SK-N-SH (cell line): ENCODE measurements at regions not wholly inside any gene's neighbourhood (a gene's known extent, or its start where the extent isn't known, plus 50 kb on each side); places are given as distances from the start of the nearest gene placed in this dataset.

Experiments used
- CTCF ChIA-PET: fragments of 300-600, 350-600 bp; formaldehyde crosslinking; extraction: SDS; loops from one replicate; lab custom pipeline; 2021; lab: Yijun Ruan, JAX
- POLR2A ChIA-PET: fragments of 350-600 bp; sonication (Branson Sonifier 250); formaldehyde crosslinking; extraction: SDS; loops from one replicate; lab custom pipeline; 2020; ENCODE audit warnings: antibody characterized with exemption, inconsistent platforms; lab: Yijun Ruan, JAX
- DNase-seq: peaks from one replicate; pipeline ENCODE4 v3.0.0; 2012
- H2AFZ ChIP-seq: fragments of 200-600 bp; sonication (generic); 2 replicates; pipeline ENCODE4 v1.8.1; 2016; ENCODE audit warnings: antibody characterized with exemption, mild to moderate bottlenecking, low read depth
- H3F3A ChIP-seq: fragments of 200-600 bp; sonication (generic); replicated peaks from 2 replicates; pipeline ENCODE3; 2016; ENCODE audit warnings: antibody characterized with exemption, mild to moderate bottlenecking; ENCODE audit not compliant: insufficient read depth
- H3K27ac ChIP-seq, 2 experiments: fragments of 200-500 bp in 1 of 2; fragments of 200-600 bp in 1 of 2; sonication (Bioruptor generic) in 1 of 2; sonication (generic), shearing (Covaris generic) in 1 of 2; 2 replicates each; pipeline versions ENCODE4 v1.5.1 to v1.6.1; 2014 to 2016; ENCODE audit warnings: low read depth in 2 of 2, inconsistent platforms in 1 of 2, low read length in 1 of 2, mild to moderate bottlenecking in 1 of 2, mixed read lengths in 1 of 2
- H3K27me3 ChIP-seq: fragments of 200-600 bp; sonication (generic), shearing (Covaris generic); 2 replicates; pipeline ENCODE4 v1.6.1; 2016; ENCODE audit warnings: mixed run types; ENCODE audit not compliant: insufficient read depth
- H3K36me3 ChIP-seq, 2 experiments: fragments of 200-500 bp in 1 of 2; fragments of 200-600 bp in 1 of 2; sonication (Bioruptor generic) in 1 of 2; sonication (generic) in 1 of 2; replicated peaks in 1 of 2; 2 replicates each; pipeline versions ENCODE3 to v1.5.1; 2014 to 2016; ENCODE audit warnings: low read length in 1 of 2, mild to moderate bottlenecking in 1 of 2; ENCODE audit not compliant: insufficient read depth in 2 of 2, control insufficient read depth in 1 of 2
- H3K4me1 ChIP-seq, 2 experiments: fragments of 200-500 bp in 1 of 2; fragments of 200-600 bp in 1 of 2; sonication (Bioruptor generic) in 1 of 2; sonication (generic), shearing (Covaris generic) in 1 of 2; 2 replicates each; pipeline versions ENCODE4 v1.5.1 to v1.6.1; 2014 to 2016; ENCODE audit warnings: low read depth in 1 of 2, low read length in 1 of 2, mixed run types in 1 of 2; ENCODE audit not compliant: insufficient read depth in 2 of 2, control insufficient read depth in 1 of 2
- H3K4me2 ChIP-seq: fragments of 200-600 bp; sonication (generic), shearing (Covaris generic); 2 replicates; pipeline ENCODE4 v1.6.1; 2017; ENCODE audit warnings: mixed run types
- H3K4me3 ChIP-seq, 2 experiments: fragments of 200-500 bp in 1 of 2; fragments of 200-600 bp in 1 of 2; sonication (Bioruptor generic) in 1 of 2; sonication (generic), shearing (Covaris generic) in 1 of 2; 2 replicates each; pipeline versions ENCODE4 v1.5.1 to v1.8.1; 2014 to 2016; ENCODE audit warnings: low read depth in 2 of 2, inconsistent platforms in 1 of 2, low read length in 1 of 2, mild to moderate bottlenecking in 1 of 2, mixed read lengths in 1 of 2, moderate library complexity in 1 of 2
- H3K79me2 ChIP-seq: fragments of 200-600 bp; sonication (generic); 2 replicates; pipeline ENCODE4 v1.8.1; 2017; ENCODE audit warnings: mild to moderate bottlenecking; ENCODE audit not compliant: insufficient read depth
- H3K9ac ChIP-seq: fragments of 200-600 bp; sonication (generic); 2 replicates; pipeline ENCODE4 v1.6.1; 2017; ENCODE audit warnings: mixed run types
- H3K9me2 ChIP-seq: fragments of 200-600 bp; sonication (generic); 2 replicates; pipeline ENCODE4 v1.6.1; 2017; ENCODE audit warnings: mixed run types
- H3K9me3 ChIP-seq: fragments of 200-600 bp; sonication (generic); 2 replicates; pipeline ENCODE4 v1.6.1; 2017; ENCODE audit warnings: mixed run types, mild to moderate bottlenecking, moderate library complexity
- H4K20me1 ChIP-seq: fragments of 200-600 bp; sonication (generic); 2 replicates; pipeline ENCODE4 v1.6.1; 2017; ENCODE audit warnings: mild to moderate bottlenecking, mixed run types; ENCODE audit not compliant: insufficient read depth
- CHD2 ChIP-seq: fragments of 150-350 bp; IDR thresholded peaks from 2 replicates; pipeline ENCODE4 v1.6.1; 2018; ENCODE audit warnings: low read length; ENCODE audit not compliant: partially characterized antibody
- ELF1 ChIP-seq: IDR thresholded peaks from 2 replicates; pipeline ENCODE4 v1.4.0; 2012
- EP300 ChIP-seq, 2 experiments: IDR thresholded peaks; 2 replicates each; pipeline versions ENCODE4 v1.4.0 to v1.6.1; 2012; ENCODE audit warnings: borderline replicate concordance in 1 of 2, low read depth in 1 of 2, low read length in 1 of 2
- GATA2 ChIP-seq: sonication (generic); formaldehyde crosslinking; IDR thresholded peaks from 2 replicates; pipeline ENCODE4 v1.5.0; 2020; ENCODE audit warnings: mild to moderate bottlenecking, missing genetic modification reagents
- MAX ChIP-seq: IDR thresholded peaks from 2 replicates; pipeline ENCODE4 v1.4.0; 2012; ENCODE audit warnings: low read depth
- MEF2A ChIP-seq: IDR thresholded peaks from 2 replicates; pipeline ENCODE4 v1.4.0; 2012; ENCODE audit warnings: low read depth, borderline replicate concordance
- NRF1 ChIP-seq: IDR thresholded peaks from 2 replicates; pipeline ENCODE4 v1.6.1; 2012; ENCODE audit warnings: low read depth, mild to moderate bottlenecking, low read length
- RAD21 ChIP-seq: IDR thresholded peaks from 2 replicates; pipeline ENCODE4 v1.6.1; 2012; ENCODE audit warnings: mild to moderate bottlenecking, low read length
- RFX5 ChIP-seq: IDR thresholded peaks from 2 replicates; pipeline ENCODE4 v1.6.1; 2012; ENCODE audit warnings: mild to moderate bottlenecking, improper control_type of control experiment, low read length
- SMC3 ChIP-seq: IDR thresholded peaks from 2 replicates; pipeline ENCODE4 v1.6.1; 2012; ENCODE audit warnings: low read depth, low read length, improper control_type of control experiment
- TCF12 ChIP-seq: IDR thresholded peaks from 2 replicates; pipeline ENCODE4 v1.4.0; 2012
- TEAD4 ChIP-seq: IDR thresholded peaks from 2 replicates; pipeline ENCODE4 v1.4.0; 2012; ENCODE audit warnings: mild to moderate bottlenecking, borderline replicate concordance; ENCODE audit not compliant: insufficient read depth
- USF2 ChIP-seq: fragments of 150-350 bp; IDR thresholded peaks from 2 replicates; pipeline ENCODE4 v1.6.1; 2017; ENCODE audit warnings: antibody characterized with exemption, low read length, low read depth, borderline replicate concordance
- YY1 ChIP-seq: IDR thresholded peaks from 2 replicates; pipeline ENCODE4 v1.4.0; 2012; ENCODE audit warnings: low read depth, mild to moderate bottlenecking
- WGBS: methylation state at CpG from one replicate; pipeline ENCODE4 v1.1.6; 2017; ENCODE audit warnings: low lambda C conversion rate; 5-methylcytosine and 5-hydroxymethylcytosine counted together
- TF ChIP-seq, protein P1 (sequence below): fragments of 150-350 bp; IDR thresholded peaks from 2 replicates; pipeline ENCODE4 v1.6.1; 2016; ENCODE audit warnings: mild to moderate bottlenecking, low read depth, low read length
- TF ChIP-seq, protein P2 (sequence below): IDR thresholded peaks from 2 replicates; pipeline ENCODE4; 2012

DNA sequence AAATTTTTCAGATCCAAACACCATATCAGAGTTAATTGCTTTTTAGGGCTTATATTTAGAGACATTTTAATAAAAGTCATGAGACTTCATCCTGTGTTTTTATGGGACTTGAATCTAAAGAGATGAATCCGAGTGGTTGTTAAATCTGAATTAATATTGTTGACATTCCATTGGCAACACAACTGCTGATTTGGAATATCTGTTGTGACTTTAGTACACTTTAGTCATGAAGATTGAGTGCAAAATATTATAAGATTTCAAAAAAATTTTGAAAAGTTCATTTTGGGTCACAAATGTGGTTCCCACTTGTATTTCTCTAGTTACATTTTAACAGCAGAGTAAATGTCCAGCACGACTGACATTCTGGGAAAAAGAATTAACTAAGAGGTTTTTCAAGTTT is 442.7 kb upstream of the HSF2 start:
- H3K79me2 ChIP-seq, result no peaks in the 10 kb centered on the region
- peaks cover 10% of the 10 kb centered on the region for H3F3A ChIP-seq
- CTCF ChIA-PET, result interaction anchor here (1.5 kb wide), 1 partner anchor 39 kb away, joined by 3 read pairs; no protein-coding TSS in a partner anchor
- 67% methylated on average over 2 of the region's 2 CpGs for WGBS
- H2AFZ ChIP-seq, result no peak overlapping the region
- H3K27ac ChIP-seq, result no peak overlapping the region
- no peaks in the 10 kb centered on the region for H3K9me3 ChIP-seq
- no peaks in the 10 kb centered on the region for H3K27me3 ChIP-seq
- TF ChIP-seq, protein P1, sequence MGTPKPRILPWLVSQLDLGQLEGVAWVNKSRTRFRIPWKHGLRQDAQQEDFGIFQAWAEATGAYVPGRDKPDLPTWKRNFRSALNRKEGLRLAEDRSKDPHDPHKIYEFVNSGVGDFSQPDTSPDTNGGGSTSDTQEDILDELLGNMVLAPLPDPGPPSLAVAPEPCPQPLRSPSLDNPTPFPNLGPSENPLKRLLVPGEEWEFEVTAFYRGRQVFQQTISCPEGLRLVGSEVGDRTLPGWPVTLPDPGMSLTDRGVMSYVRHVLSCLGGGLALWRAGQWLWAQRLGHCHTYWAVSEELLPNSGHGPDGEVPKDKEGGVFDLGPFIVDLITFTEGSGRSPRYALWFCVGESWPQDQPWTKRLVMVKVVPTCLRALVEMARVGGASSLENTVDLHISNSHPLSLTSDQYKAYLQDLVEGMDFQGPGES, result no peak
- TF ChIP-seq TEAD4 (no peak), NRF1 (no peak), RAD21 (no peak), CHD2 (no peak), SMC3 (no peak), EP300 (IDR thresholded peaks at IDR 0.05; ENCODE audit: borderline replicate concordance in 1 of 2, low read depth in 1 of 2, low read length in 1 of 2) (no peak), GATA2 (no peak), MAX (no peak), ELF1 (no peak), YY1 (no peak), USF2 (no peak), MEF2A (no peak)
- TF ChIP-seq, all 33 proteins: peak for 0
- H3K9me2 ChIP-seq, result no peaks in the 10 kb centered on the region
- no peak overlapping the region for H3K4me2 ChIP-seq
- H3K4me3 ChIP-seq, result no peak overlapping the region
- no peaks in the 10 kb centered on the region; a peak in 1 of 4 replicates for H3K4me1 ChIP-seq
- POLR2A ChIA-PET, result no interaction called here
- H4K20me1 ChIP-seq, result no peaks in the 10 kb centered on the region
- DNase-seq, result no peak
- no peaks in the 10 kb centered on the region for H3K36me3 ChIP-seq
- H3K9ac ChIP-seq, result no peak overlapping the region

DNA sequence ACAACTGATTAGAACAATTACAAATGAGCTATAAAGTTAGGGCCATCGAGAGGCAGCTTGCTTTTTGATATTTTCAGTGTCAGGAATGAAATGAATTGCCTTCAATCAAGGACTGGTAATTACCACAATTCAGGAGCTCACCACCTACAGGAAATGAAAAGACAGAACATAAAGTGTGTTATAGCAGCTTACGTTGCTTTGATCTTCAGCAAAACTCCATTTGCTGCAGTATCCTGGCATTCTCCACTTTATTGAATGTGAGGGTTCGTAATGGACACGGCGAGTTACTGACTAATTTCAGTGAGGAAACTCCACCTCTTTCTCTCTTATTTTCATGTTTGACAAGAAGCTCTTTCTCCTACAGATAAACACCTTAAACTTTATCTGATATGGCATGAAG is 440.0 kb upstream of the HSF2 start:
- POLR2A ChIA-PET, result no interaction called here
- no peaks in the 10 kb centered on the region for H3K9me3 ChIP-seq
- H3K36me3 ChIP-seq, result no peaks in the 10 kb centered on the region
- H3K79me2 ChIP-seq, result no peaks in the 10 kb centered on the region
- no peak overlapping the region for H3K9ac ChIP-seq
- CTCF ChIA-PET, result interaction anchor here (1.1 kb wide), 1 partner anchor 10 kb away, joined by 3 read pairs; no protein-coding TSS in a partner anchor
- WGBS, result 71% methylated on average over 5 of the region's 5 CpGs
- TF ChIP-seq, protein P2, sequence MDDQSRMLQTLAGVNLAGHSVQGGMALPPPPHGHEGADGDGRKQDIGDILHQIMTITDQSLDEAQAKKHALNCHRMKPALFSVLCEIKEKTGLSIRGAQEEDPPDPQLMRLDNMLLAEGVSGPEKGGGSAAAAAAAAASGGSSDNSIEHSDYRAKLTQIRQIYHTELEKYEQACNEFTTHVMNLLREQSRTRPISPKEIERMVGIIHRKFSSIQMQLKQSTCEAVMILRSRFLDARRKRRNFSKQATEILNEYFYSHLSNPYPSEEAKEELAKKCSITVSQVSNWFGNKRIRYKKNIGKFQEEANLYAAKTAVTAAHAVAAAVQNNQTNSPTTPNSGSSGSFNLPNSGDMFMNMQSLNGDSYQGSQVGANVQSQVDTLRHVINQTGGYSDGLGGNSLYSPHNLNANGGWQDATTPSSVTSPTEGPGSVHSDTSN, result no peak
- TF ChIP-seq TCF12, result no peak
- TF ChIP-seq RFX5, result no peak
- peak overlapping the region; percentile 52; the same call in 1 of the 2 replicates for H2AFZ ChIP-seq
- H3F3A ChIP-seq, result no peaks in the 10 kb centered on the region
- DNase-seq, result no peak
- no peaks in the 10 kb centered on the region for H3K4me1 ChIP-seq
- no peaks in the 10 kb centered on the region for H3K27me3 ChIP-seq
- H3K4me3 ChIP-seq, result no peak overlapping the region
- no peaks in the 10 kb centered on the region for H4K20me1 ChIP-seq
- H3K9me2 ChIP-seq, result no peaks in the 10 kb centered on the region
- H3K27ac ChIP-seq, result no peak overlapping the region
- H3K4me2 ChIP-seq, result no peak overlapping the region
